Endodermal cell (in vitro differentiated cells): ENCODE measurements at regions not wholly inside any gene's neighbourhood (a gene's known extent, or its start where the extent isn't known, plus 50 kb on each side); places are given as distances from the start of the nearest gene placed in this dataset.
A peak's percentile ranks its signal among the peaks of the same experiment; 100 is the strongest.

Source experiments
- DNase-seq: peaks from one replicate; pipeline ENCODE4 v3.0.0-alpha.2; 2017
- H3K27ac ChIP-seq: 2 replicates; pipeline ENCODE4 v1.5.1; 2013; ENCODE audit warnings: mild to moderate bottlenecking, low read depth, low read length, moderate library complexity
- H3K27me3 ChIP-seq: 2 replicates; pipeline ENCODE4 v1.6.1; 2013; ENCODE audit warnings: mild to moderate bottlenecking, low read length, moderate library complexity; ENCODE audit not compliant: insufficient read depth, control insufficient read depth, poor library complexity, severe bottlenecking
- H3K36me3 ChIP-seq: 2 replicates; pipeline ENCODE4 v1.7.0; 2013; ENCODE audit warnings: mild to moderate bottlenecking, low read length, moderate library complexity; ENCODE audit not compliant: control insufficient read depth, insufficient read depth
- H3K4me1 ChIP-seq: one replicate; pipeline ENCODE4 v1.7.0; 2013; ENCODE audit warnings: low read length; ENCODE audit not compliant: control insufficient read depth, insufficient read depth
- H3K4me3 ChIP-seq: 2 replicates; pipeline ENCODE4 v1.5.1; 2013; ENCODE audit warnings: mild to moderate bottlenecking, low read length, moderate library complexity
- H3K9ac ChIP-seq: 2 replicates; pipeline ENCODE4 v1.6.1; 2013; ENCODE audit warnings: mild to moderate bottlenecking, low read length, moderate library complexity; ENCODE audit not compliant: poor library complexity, severe bottlenecking; ENCODE audit errors: extremely low read depth
- H3K9me3 ChIP-seq: 2 replicates; pipeline ENCODE4 v1.6.1; 2013; ENCODE audit warnings: mild to moderate bottlenecking, low read length, moderate library complexity; ENCODE audit not compliant: control insufficient read depth
- H3K27ac Mint-ChIP-seq: 2 replicates; pipeline ENCODE4 v1.8.0; 2020; ENCODE audit warnings: mixed read lengths
- H3K27me3 Mint-ChIP-seq: 2 replicates; pipeline ENCODE4 v1.8.0; 2021; ENCODE audit warnings: mild to moderate bottlenecking, mixed read lengths; ENCODE audit not compliant: insufficient read depth
- H3K36me3 Mint-ChIP-seq: 2 replicates; pipeline ENCODE4 v1.8.0; 2020; ENCODE audit warnings: low read depth, mixed read lengths
- H3K4me1 Mint-ChIP-seq: 2 replicates; pipeline ENCODE4 v1.8.0; 2020; ENCODE audit warnings: mixed read lengths
- H3K4me3 Mint-ChIP-seq: 2 replicates; pipeline ENCODE4 v1.8.0; 2020; ENCODE audit warnings: mild to moderate bottlenecking, moderate library complexity, mixed read lengths
- H3K9me3 Mint-ChIP-seq: 2 replicates; pipeline ENCODE4 v1.8.0; 2020; ENCODE audit warnings: mild to moderate bottlenecking, mixed read lengths
- WGBS, 2 experiments: methylation state at CpG; one replicate each; pipeline versions ENCODE4 v1.1.5 to v1.1.7; 2013; ENCODE audit warnings: missing lambda C conversion rate in 2 of 2, mixed read lengths in 1 of 2; ENCODE audit not compliant: insufficient coverage in 1 of 2, insufficient read length in 1 of 2; 5-methylcytosine and 5-hydroxymethylcytosine counted together
- TF ChIP-seq, protein P1 (sequence below): fragments of 200-600 bp; sonication (generic); conservative IDR thresholded peaks from 2 replicates; pipeline ENCODE4 v1.5.0; 2021; ENCODE audit warnings: antibody characterized with exemption, mild to moderate bottlenecking

DNA sequence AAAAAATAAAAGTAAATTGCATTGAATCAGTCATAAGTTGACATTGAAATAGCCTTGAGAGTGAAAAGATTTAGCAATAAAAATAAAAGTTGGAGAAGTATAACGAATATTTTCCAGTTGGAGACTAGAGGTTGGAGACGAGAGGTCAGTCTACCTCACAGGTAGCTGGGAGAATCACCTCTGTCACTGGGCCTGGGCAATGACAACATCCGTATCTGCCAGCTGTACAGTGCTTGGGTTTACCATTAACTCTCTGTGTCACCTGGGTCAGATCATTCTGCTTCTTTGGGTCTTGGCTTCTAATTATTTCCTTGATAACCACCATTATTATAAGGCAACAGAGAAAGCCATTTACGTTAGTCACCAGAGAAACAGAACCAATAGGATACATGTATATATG, 62.0 kb upstream of the STEAP4 start:
- no peak overlapping the region for H3K4me3 Mint-ChIP-seq
- TF ChIP-seq, protein P1, sequence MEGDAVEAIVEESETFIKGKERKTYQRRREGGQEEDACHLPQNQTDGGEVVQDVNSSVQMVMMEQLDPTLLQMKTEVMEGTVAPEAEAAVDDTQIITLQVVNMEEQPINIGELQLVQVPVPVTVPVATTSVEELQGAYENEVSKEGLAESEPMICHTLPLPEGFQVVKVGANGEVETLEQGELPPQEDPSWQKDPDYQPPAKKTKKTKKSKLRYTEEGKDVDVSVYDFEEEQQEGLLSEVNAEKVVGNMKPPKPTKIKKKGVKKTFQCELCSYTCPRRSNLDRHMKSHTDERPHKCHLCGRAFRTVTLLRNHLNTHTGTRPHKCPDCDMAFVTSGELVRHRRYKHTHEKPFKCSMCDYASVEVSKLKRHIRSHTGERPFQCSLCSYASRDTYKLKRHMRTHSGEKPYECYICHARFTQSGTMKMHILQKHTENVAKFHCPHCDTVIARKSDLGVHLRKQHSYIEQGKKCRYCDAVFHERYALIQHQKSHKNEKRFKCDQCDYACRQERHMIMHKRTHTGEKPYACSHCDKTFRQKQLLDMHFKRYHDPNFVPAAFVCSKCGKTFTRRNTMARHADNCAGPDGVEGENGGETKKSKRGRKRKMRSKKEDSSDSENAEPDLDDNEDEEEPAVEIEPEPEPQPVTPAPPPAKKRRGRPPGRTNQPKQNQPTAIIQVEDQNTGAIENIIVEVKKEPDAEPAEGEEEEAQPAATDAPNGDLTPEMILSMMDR: no peak
- Histone ChIP-seq H3K9ac (no peak overlapping the region), H3K4me1 (peaks cover 7% of the 10 kb centered on the region), H3K27ac (no peak overlapping the region), H3K27me3 (no peaks in the 10 kb centered on the region), H3K4me3 (no peak overlapping the region), H3K36me3 (no peaks in the 10 kb centered on the region), H3K9me3 (no peaks in the 10 kb centered on the region)
- H3K27ac Mint-ChIP-seq: no peak overlapping the region
- peaks cover 3% of the 10 kb centered on the region for H3K36me3 Mint-ChIP-seq
- 88 to 90% methylated on average over 3 of the region's 4 CpGs for WGBS, 2 experiments
- H3K4me1 Mint-ChIP-seq: peaks cover 30% of the 10 kb centered on the region
- no peak for DNase-seq
- no peaks in the 10 kb centered on the region for H3K27me3 Mint-ChIP-seq
- H3K9me3 Mint-ChIP-seq: peaks cover 5% of the 10 kb centered on the region

DNA sequence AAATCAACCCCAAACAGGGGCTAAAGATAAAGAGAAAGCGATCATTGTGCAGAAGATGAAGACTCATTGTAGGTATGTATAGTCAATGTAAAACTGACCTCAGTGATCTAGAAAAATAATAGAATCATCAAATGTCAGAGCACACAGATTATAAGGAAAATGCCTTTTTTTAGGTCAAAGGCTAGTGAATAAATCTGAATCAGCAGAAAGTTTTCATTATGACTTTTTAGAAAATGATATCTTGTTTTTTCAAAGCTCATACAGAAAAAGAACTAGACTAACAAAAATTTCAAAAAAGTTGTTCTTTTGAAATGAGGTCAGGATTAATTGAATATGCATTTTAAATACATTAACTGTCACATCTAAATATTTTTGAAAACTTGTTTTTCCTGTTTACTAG, 60.2 kb upstream of the STEAP4 start:
- Mint-ChIP-seq H3K4me1 (peaks cover 43% of the 10 kb centered on the region), H3K27me3 (no peaks in the 10 kb centered on the region), H3K4me3 (no peak overlapping the region), H3K9me3 (peaks cover 5% of the 10 kb centered on the region), H3K36me3 (no peaks in the 10 kb centered on the region), H3K27ac (no peak overlapping the region)
- DNase-seq: no peak
- H3K27me3 ChIP-seq: no peaks in the 10 kb centered on the region
- no peaks in the 10 kb centered on the region for H3K36me3 ChIP-seq
- 93% methylated on average over 1 of the region's 1 CpG; no CpG with 5 or more reads in 1 of the 2 experiments for WGBS, 2 experiments
- H3K9me3 ChIP-seq: peaks cover 6% of the 10 kb centered on the region
- peaks cover 7% of the 10 kb centered on the region for H3K4me1 ChIP-seq
- H3K9ac ChIP-seq: no peak overlapping the region
- TF ChIP-seq, protein P1: no peak
- H3K4me3 ChIP-seq: no peak overlapping the region
- H3K27ac ChIP-seq: no peak overlapping the region

DNA sequence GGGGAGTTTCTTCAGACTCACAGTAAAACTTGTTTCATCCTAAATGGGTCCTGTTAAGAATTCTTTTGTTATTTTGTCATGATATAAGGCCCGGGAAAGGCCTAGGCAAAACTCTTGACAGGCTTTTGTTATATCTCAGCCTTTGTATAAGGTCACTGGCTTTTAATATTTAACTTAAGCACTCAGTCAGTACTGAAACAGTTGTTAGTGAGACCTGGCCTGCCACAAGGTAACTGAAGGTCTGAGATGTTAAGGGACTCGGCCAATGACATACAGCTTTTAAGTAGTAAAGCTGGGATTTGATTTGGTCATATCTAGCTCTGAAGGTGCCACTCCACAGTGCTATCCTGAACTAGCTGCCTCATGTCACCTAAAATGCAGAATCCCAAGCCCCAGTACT, 57.2 kb upstream of the STEAP4 start:
- Histone ChIP-seq H3K4me3 (no peak overlapping the region), H3K27ac (no peak overlapping the region), H3K4me1 (peaks cover 7% of the 10 kb centered on the region), H3K9me3 (peaks cover 10% of the 10 kb centered on the region), H3K36me3 (no peaks in the 10 kb centered on the region), H3K9ac (no peak overlapping the region), H3K27me3 (no peaks in the 10 kb centered on the region)
- DNase-seq: peak; percentile 47
- H3K4me3 Mint-ChIP-seq: no peak overlapping the region
- H3K36me3 Mint-ChIP-seq: no peaks in the 10 kb centered on the region
- peaks cover 45% of the 10 kb centered on the region for H3K4me1 Mint-ChIP-seq
- H3K27me3 Mint-ChIP-seq: no peaks in the 10 kb centered on the region
- TF ChIP-seq, protein P1: no peak
- WGBS, 2 experiments: 72 to 93% methylated on average over 2 of the region's 2 CpGs
- peak overlapping the region; percentile 2 for H3K27ac Mint-ChIP-seq
- no peaks in the 10 kb centered on the region for H3K9me3 Mint-ChIP-seq
